ENCODE measurements at regions not wholly inside any gene's neighbourhood (a gene's known extent, or its start where the extent isn't known, plus 50 kb on each side); places are given as distances from the start of the nearest gene placed in this dataset.
"Not testable (repeated sequence)": the region's sequence is repeated elsewhere in the genome, so short reads cannot be mapped to it uniquely, and the experiment has no call there.

DNA sequence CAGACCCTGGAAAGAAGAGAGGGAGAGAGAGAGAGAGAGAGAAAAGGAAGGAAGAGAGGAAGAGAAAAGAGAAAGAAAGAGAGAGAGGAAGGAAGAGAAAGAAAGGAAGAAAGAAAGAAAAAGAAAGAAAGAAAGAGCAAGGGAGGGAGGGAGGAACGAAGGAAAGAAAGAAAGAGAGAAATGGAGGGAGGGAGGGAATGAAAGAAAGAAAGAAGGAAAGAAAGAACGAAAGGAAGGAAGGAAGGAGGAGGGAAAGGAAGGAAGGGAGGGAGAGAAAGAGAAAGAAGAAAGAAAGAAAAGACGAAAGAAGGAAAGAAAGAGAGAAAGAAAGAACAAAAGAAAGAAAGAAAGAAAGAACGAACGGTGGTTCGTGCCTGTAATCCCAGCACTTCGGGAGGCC lies 133.4 kb downstream of the HNRNPD start:
- TF ChIP-seq, protein P1, sequence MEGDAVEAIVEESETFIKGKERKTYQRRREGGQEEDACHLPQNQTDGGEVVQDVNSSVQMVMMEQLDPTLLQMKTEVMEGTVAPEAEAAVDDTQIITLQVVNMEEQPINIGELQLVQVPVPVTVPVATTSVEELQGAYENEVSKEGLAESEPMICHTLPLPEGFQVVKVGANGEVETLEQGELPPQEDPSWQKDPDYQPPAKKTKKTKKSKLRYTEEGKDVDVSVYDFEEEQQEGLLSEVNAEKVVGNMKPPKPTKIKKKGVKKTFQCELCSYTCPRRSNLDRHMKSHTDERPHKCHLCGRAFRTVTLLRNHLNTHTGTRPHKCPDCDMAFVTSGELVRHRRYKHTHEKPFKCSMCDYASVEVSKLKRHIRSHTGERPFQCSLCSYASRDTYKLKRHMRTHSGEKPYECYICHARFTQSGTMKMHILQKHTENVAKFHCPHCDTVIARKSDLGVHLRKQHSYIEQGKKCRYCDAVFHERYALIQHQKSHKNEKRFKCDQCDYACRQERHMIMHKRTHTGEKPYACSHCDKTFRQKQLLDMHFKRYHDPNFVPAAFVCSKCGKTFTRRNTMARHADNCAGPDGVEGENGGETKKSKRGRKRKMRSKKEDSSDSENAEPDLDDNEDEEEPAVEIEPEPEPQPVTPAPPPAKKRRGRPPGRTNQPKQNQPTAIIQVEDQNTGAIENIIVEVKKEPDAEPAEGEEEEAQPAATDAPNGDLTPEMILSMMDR (conservative IDR thresholded peaks at IDR 0.05) = no peak
- H3K27ac ChIP-seq = no peak overlapping the region

DNA sequence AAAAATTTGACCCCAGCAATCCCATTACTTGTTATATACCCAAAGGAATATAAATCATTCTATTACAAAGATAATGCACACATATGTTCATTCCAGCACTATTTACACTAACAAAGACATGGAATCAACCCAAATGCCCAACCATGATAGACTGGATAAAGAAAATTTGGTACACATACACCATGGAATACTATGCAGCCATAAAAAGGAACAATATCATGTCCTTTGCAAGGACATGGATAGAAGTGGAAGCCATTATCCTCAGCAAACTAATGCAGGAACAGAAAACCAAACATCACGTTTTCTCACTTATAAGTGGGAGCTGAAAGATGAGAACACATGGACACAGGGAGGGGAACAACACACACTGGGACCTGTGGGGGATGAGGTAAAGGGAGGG lies 136.6 kb downstream of the HNRNPD start:
- not testable (repeated sequence) for H3K27ac ChIP-seq

DNA sequence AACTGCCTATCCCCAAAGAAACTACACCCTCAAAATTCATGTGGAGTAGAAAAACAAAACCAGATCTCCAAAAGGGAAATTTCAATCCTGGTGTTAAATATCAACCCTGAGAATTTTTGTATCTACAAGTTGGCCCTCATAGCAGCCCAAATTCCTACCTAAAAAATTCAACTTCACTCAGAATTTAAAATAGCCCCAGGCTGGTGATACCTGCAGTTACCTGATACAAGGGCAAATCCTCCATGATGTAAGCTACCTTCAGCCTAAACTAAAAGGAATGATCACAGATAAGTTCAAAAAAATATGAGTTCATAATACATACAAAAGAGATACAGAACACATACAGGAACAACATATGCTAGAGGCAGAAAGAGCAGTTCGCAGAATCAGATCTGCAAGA lies 138.4 kb downstream of the HNRNPD start:
- no peak overlapping the region for H3K27ac ChIP-seq
- TF ChIP-seq, protein P1 (conservative IDR thresholded peaks at IDR 0.05) = no peak

DNA sequence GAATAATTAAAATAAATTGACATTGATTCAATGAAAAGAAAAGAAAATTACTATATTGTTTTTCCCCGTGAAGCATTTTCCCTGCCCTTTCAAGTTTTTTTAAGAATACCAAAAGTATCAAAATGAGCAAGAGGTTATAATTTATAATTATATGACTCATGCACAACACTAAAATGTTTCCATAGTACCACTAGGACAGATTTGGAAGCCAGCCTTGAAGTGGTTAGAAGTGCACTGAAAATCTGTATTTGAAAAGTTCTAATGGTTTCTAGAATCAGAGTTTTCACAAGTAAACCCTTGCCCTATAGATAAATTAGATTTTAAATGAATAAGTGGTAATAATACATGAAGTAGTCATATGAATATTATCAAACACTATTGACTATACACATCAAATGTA lies 140.9 kb downstream of the HNRNPD start:
- no peak overlapping the region for H3K27ac ChIP-seq
- TF ChIP-seq, protein P1 (conservative IDR thresholded peaks at IDR 0.05) = no peak

DNA sequence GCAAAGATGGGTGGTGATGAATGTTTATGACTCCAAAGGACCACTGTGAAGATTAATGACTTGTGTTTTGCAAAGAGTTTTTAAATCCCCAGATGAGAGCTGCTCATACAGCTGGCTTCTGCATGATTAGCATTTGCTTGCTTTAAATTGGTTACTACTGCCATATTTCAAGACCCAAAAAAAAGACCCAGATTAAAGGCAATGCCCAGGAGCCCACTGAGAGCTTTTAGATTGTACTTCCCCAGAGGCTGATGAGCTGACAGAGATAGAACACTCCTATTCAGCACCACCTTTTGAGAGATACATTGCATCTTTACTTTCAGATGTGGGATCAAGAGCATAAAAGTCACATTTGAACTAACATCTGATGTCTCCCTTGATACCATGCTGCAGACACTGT lies 142.0 kb downstream of the HNRNPD start:
- TF ChIP-seq, protein P1 (conservative IDR thresholded peaks at IDR 0.05) = no peak
- H3K27ac ChIP-seq = no peak overlapping the region

DNA sequence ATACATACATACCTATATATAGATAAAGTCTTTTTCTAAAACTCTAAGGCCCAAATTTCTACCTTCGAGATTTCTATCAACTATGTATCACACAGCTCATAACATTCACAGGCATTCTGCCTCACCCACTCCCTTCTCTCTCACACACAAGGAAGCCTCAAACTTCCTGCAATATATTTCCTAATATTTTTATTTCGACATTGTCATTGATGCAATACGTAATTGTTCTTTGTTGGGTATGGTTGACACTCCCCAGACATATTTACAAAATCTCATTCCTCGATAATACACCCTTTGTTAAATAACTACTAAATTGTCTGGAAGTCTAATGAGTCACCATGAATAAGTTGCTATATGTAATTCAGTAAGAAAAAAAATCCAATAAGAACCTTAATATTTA lies 143.5 kb downstream of the HNRNPD start:
- no peak overlapping the region for H3K27ac ChIP-seq
- TF ChIP-seq, protein P1 (conservative IDR thresholded peaks at IDR 0.05) = no peak

DNA sequence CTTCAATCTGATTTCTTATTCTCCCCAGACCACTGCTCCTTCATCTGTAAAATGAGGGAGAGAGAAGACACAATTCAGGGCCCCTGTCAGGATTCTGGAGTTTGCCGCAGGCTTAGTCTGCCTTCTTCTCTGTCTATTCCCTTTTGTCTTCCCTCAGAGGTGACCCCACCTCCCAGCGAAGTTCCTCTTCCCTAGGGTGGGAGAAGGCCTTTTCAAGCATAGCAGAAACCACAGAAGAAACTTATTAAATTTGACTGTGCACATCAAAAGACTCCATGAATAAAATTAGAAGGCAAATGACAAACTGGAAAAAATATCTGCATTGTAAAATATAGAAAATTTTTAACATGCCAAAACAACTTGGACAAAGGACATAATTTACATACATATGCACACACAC lies 148.8 kb downstream of the HNRNPD start:
- H3K27ac ChIP-seq = no peak overlapping the region
- TF ChIP-seq, protein P1 (conservative IDR thresholded peaks at IDR 0.05) = no peak

DNA sequence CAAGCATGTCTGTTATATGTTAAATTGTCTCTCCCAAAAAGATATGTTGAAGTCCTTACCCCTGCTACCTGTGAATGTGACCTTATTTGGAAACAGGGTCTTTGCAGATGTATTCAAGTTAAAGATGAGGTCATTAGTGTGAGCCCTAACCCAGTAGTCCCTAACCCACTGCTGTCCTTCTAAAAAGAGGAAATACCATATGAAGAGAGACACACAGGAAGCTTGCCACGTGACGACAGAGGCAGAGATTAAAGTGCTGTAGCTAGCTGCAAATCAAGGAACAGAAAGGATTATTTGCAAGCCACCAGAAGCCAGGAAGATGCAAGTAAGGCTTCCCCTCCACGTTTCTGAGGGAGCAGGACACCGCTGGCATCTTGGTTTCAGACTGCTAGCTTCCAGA lies 150.1 kb downstream of the HNRNPD start:
- TF ChIP-seq, protein P1 (conservative IDR thresholded peaks at IDR 0.05) = no peak
- H3K27ac ChIP-seq = no peak overlapping the region

Measured in VCaP (cell line).